ENCODE measurements at regions not wholly inside any gene's neighbourhood (a gene's known extent, or its start where the extent isn't known, plus 50 kb on each side); places are given as distances from the start of the nearest gene placed in this dataset.
A peak's percentile ranks its signal among the peaks of the same experiment; 100 is the strongest.

- H4K20me1 ChIP-seq (ENCODE audit: control insufficient read depth, insufficient read depth, low read depth, low read length) = no peaks in the 10 kb centered on the region
- no peak overlapping the region for H3K4me3 ChIP-seq (ENCODE audit: low read length)
- no peaks in the 10 kb centered on the region; the same call in none of the 2 replicates for H3K4me1 ChIP-seq (ENCODE audit: control insufficient read depth, low read length)
- no peaks in the 10 kb centered on the region for H3K9me2 ChIP-seq (replicated peaks; ENCODE audit: control insufficient read depth, low read length)
- H3F3A ChIP-seq (ENCODE audit: control insufficient read depth, insufficient read depth) = no peaks in the 10 kb centered on the region
- no peaks in the 10 kb centered on the region for H3K79me2 ChIP-seq (ENCODE audit: control insufficient read depth, low read length)
- H3K9me3 ChIP-seq (ENCODE audit: control insufficient read depth, insufficient read depth, low read length) = no peaks in the 10 kb centered on the region; the same call in 1 of the 2 replicates
- no peak overlapping the region for H3K27ac ChIP-seq (ENCODE audit: low read depth, low read length)
- H3K4me2 ChIP-seq (ENCODE audit: low read length) = no peak overlapping the region
- no peak for TF ChIP-seq EZH2phosphoT487 (IDR thresholded peaks at IDR 0.05; ENCODE audit: borderline replicate concordance, low read length)
- TF ChIP-seq CTCF (IDR thresholded peaks at IDR 0.05; ENCODE audit: low read depth, low read length, poor library complexity, severe bottlenecking) = no peak
- no peaks in the 10 kb centered on the region for H3K27me3 ChIP-seq (ENCODE audit: control insufficient read depth, low read length)
- H3K36me3 ChIP-seq (ENCODE audit: control insufficient read depth, low read length) = no peaks in the 10 kb centered on the region
These were observed 127.5 kb upstream of the SUCLG2 start for GRCh38 chr3:67781871-67782270.

- H3K36me3 ChIP-seq (ENCODE audit: control insufficient read depth, low read length) = no peaks in the 10 kb centered on the region
- peaks cover 3% of the 10 kb centered on the region; the same call in 1 of the 2 replicates for H3K9me3 ChIP-seq (ENCODE audit: control insufficient read depth, insufficient read depth, low read length)
- H3K79me2 ChIP-seq (ENCODE audit: control insufficient read depth, low read length) = no peaks in the 10 kb centered on the region
- no peaks in the 10 kb centered on the region for H3K27me3 ChIP-seq (ENCODE audit: control insufficient read depth, low read length)
- H3K4me1 ChIP-seq (ENCODE audit: control insufficient read depth, low read length) = no peaks in the 10 kb centered on the region; the same call in none of the 2 replicates
- H4K20me1 ChIP-seq (ENCODE audit: control insufficient read depth, insufficient read depth, low read depth, low read length) = no peaks in the 10 kb centered on the region
- no peak overlapping the region for H3K4me3 ChIP-seq (ENCODE audit: low read length)
- no peak for TF ChIP-seq CTCF (IDR thresholded peaks at IDR 0.05; ENCODE audit: low read depth, low read length, poor library complexity, severe bottlenecking)
- no peak for TF ChIP-seq EZH2phosphoT487 (IDR thresholded peaks at IDR 0.05; ENCODE audit: borderline replicate concordance, low read length)
- H3K9me2 ChIP-seq (replicated peaks; ENCODE audit: control insufficient read depth, low read length) = no peaks in the 10 kb centered on the region
- no peak overlapping the region for H3K4me2 ChIP-seq (ENCODE audit: low read length)
- H3F3A ChIP-seq (ENCODE audit: control insufficient read depth, insufficient read depth) = no peaks in the 10 kb centered on the region
- H3K27ac ChIP-seq (ENCODE audit: low read depth, low read length) = no peak overlapping the region
These were observed 126.8 kb upstream of the SUCLG2 start for GRCh38 chr3:67781218-67781617.

- Histone ChIP-seq H3K36me3 (ENCODE audit: control insufficient read depth, low read length) (no peaks in the 10 kb centered on the region), H3K79me2 (ENCODE audit: control insufficient read depth, low read length) (no peaks in the 10 kb centered on the region), H3K27me3 (ENCODE audit: control insufficient read depth, low read length) (no peaks in the 10 kb centered on the region), H4K20me1 (ENCODE audit: control insufficient read depth, insufficient read depth, low read depth, low read length) (no peaks in the 10 kb centered on the region), H3K27ac (ENCODE audit: low read depth, low read length) (no peak overlapping the region), H3K9me2 (replicated peaks; ENCODE audit: control insufficient read depth, low read length) (no peaks in the 10 kb centered on the region), H3K9me3 (ENCODE audit: control insufficient read depth, insufficient read depth, low read length) (peaks cover 3% of the 10 kb centered on the region; the same call in 1 of the 2 replicates), H3K4me1 (ENCODE audit: control insufficient read depth, low read length) (no peaks in the 10 kb centered on the region; the same call in none of the 2 replicates), H3K4me2 (ENCODE audit: low read length) (no peak overlapping the region), H3F3A (ENCODE audit: control insufficient read depth, insufficient read depth) (no peaks in the 10 kb centered on the region), H3K4me3 (ENCODE audit: low read length) (no peak overlapping the region)
- TF ChIP-seq EZH2phosphoT487 (IDR thresholded peaks at IDR 0.05; ENCODE audit: borderline replicate concordance, low read length) (no peak), CTCF (IDR thresholded peaks at IDR 0.05; ENCODE audit: low read depth, low read length, poor library complexity, severe bottlenecking) (peak; percentile 11)
These were observed 120.3 kb upstream of the SUCLG2 start for GRCh38 chr3:67774676-67775075.
